Sigmoid colon (tissue), 6 donors: ENCODE measurements at regions not wholly inside any gene's neighbourhood (a gene's known extent, or its start where the extent isn't known, plus 50 kb on each side); places are given as distances from the start of the nearest gene placed in this dataset.
"Not testable (repeated sequence)": the region's sequence is repeated elsewhere in the genome, so short reads cannot be mapped to it uniquely, and the experiment has no call there.

Experiments
- DNase-seq: peaks from one replicate; pipeline ENCODE4 v3.0.0-alpha.2; 2019
- H3K27ac ChIP-seq, 4 donors: fragments of 200-600 bp; sonication (generic); one replicate each; pipeline ENCODE4 v1.5.1; 2016 to 2019; ENCODE audit warnings: mild to moderate bottlenecking in 1 of 4
- H3K27me3 ChIP-seq, 3 donors: fragments of 200-600 bp; sonication (generic); one replicate each; pipeline ENCODE4 v1.5.1; 2019; ENCODE audit warnings: mild to moderate bottlenecking in 1 of 3
- H3K36me3 ChIP-seq, 4 donors: fragments of 200-600 bp; sonication (generic); one replicate each; pipeline ENCODE4 v1.5.1; 2016 to 2019
- H3K4me1 ChIP-seq, 4 donors: fragments of 200-600 bp; sonication (generic); one replicate each; pipeline ENCODE4 v1.5.1; 2017 to 2019
- H3K4me3 ChIP-seq, 4 donors: fragments of 200-600 bp; sonication (generic); one replicate each; pipeline ENCODE4 v1.5.1; 2017 to 2019; ENCODE audit warnings: mild to moderate bottlenecking in 2 of 4, moderate library complexity in 1 of 4
- H3K9me3 ChIP-seq, 4 donors: fragments of 200-600 bp in 3 of 4; sonication (generic) in 3 of 4; one replicate each; pipeline versions ENCODE4 v1.5.1 to v1.6.1; 2013 to 2019
- EP300 ChIP-seq, 4 donors: sonication (generic); formaldehyde crosslinking; IDR thresholded peaks; one replicate each; pipeline ENCODE4 v1.6.1; 2017; ENCODE audit warnings: antibody characterized with exemption in 4 of 4
- POLR2A ChIP-seq, 2 donors: fragments of 450-650 bp; IDR thresholded peaks; one replicate each; pipeline ENCODE4 v1.6.1; 2016; ENCODE audit warnings: antibody characterized with exemption in 2 of 2, mild to moderate bottlenecking in 2 of 2, moderate library complexity in 2 of 2
- POLR2AphosphoS5 ChIP-seq, 4 donors: sonication (generic); formaldehyde crosslinking; IDR thresholded peaks; one replicate each; pipeline ENCODE4 v1.6.1; 2017; ENCODE audit warnings: antibody characterized with exemption in 4 of 4
- WGBS, 2 donors: extraction: QIAGEN DNeasy Blood & Tissue Kit; methylation state at CpG; one replicate each; pipeline ENCODE4 v1.1.7; 2013; 5-methylcytosine and 5-hydroxymethylcytosine counted together
- intact Hi-C: fragments of 100-400 bp; cut with DNase I; formaldehyde crosslinking; loops from one replicate; pipeline ENCODE4 v1.15.1; 2023
- TF ChIP-seq, protein P1 (sequence below), 4 experiments: fragments of 450-650 bp in 3 of 4; fragments of 200-600 bp in 1 of 4; IDR thresholded peaks; one replicate each; pipeline ENCODE4 v1.5.1; 2016 to 2019; ENCODE audit warnings: antibody characterized with exemption in 4 of 4, mild to moderate bottlenecking in 3 of 4, moderate library complexity in 2 of 4
- donor health status: healthy with polysubstance abuse.
- donor health status: healthy.

DNA sequence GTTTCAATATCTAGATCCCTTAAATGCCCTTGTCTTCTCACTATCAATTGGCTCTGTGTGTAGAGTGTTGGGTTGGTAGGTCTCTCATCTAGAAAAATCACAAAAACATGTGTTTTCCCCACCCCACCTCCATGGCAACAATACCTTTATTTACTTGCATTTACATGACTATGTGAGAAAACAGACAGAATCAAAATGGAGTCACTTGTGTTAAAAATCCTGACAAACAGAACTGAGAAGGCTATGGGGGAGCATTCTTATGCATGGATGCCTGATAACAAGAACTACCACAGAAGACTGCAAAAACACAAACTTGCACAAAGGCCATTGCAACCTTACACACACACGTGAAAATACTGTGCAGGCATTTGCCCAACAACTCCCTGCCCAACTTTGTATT lies 1352.9 kb upstream of the CDH9 start:
- intact Hi-C loops = no loop called here
- Histone ChIP-seq H3K4me1 (no peaks in the 10 kb centered on the region), H3K27me3 (no peaks in the 10 kb centered on the region), H3K27ac (no peak overlapping the region), H3K36me3 (no peaks in the 10 kb centered on the region), H3K9me3 (no peaks in the 10 kb centered on the region), H3K4me3 (no peak overlapping the region)
- 62 to 66% methylated on average over 1 of the region's 1 CpG for whole genome bisulfite sequencing, 2 donors
- no peak for TF ChIP-seq POLR2AphosphoS5 (IDR thresholded peaks at IDR 0.05)
- TF ChIP-seq, protein P1, sequence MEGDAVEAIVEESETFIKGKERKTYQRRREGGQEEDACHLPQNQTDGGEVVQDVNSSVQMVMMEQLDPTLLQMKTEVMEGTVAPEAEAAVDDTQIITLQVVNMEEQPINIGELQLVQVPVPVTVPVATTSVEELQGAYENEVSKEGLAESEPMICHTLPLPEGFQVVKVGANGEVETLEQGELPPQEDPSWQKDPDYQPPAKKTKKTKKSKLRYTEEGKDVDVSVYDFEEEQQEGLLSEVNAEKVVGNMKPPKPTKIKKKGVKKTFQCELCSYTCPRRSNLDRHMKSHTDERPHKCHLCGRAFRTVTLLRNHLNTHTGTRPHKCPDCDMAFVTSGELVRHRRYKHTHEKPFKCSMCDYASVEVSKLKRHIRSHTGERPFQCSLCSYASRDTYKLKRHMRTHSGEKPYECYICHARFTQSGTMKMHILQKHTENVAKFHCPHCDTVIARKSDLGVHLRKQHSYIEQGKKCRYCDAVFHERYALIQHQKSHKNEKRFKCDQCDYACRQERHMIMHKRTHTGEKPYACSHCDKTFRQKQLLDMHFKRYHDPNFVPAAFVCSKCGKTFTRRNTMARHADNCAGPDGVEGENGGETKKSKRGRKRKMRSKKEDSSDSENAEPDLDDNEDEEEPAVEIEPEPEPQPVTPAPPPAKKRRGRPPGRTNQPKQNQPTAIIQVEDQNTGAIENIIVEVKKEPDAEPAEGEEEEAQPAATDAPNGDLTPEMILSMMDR (IDR thresholded peaks at IDR 0.05) = no peak
- TF ChIP-seq POLR2A (IDR thresholded peaks at IDR 0.05) = no peak
- no peak for TF ChIP-seq EP300 (IDR thresholded peaks at IDR 0.05)
- no peak for DNase-seq

DNA sequence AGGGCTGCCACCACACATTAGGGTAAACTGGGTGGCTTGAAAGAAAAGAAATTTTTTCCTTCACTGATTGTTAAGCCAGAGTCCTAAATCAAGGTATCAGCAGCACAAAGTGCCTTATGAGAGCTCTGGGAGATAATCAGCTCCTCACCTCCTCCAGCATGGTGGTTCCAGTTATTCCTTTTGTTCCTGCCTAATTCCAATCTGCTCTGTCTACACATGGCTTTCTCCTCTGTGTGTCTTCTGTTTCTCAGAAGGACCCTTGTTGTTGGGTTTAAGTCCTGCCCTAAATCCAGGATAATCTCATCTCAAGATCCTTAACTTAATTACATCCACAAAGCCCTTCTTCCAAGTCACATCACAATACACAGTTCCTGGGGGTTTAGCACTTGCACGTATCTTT lies 1352.0 kb upstream of the CDH9 start:
- intact Hi-C loops = no loop called here
- 23 to 76% methylated on average over 1 of the region's 1 CpG for WGBS, 2 donors
- no peak overlapping the region for H3K4me3 ChIP-seq

DNA sequence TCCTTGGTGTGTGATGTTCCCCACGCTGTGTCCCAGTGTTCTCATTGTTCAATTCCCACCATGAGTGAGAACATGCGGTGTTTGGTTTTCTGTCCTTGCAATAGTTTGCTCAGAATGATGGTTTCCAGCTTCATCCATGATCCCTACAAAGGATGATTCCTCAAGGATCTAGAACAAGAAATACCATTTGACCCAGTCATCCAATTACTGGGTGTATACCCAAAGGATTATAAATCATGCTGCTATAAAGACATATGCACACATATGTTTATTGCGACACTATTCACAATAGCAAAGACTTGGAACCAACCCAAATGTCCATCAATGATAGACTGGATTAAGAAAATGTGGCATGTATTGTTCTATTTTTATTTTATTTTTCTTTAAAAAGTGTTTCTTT lies 1351.3 kb upstream of the CDH9 start:
- H3K4me1 ChIP-seq, H3K27me3 ChIP-seq, H3K27ac ChIP-seq, intact Hi-C loops, H3K4me3 ChIP-seq, H3K9me3 ChIP-seq, DNase-seq, H3K36me3 ChIP-seq: not testable (repeated sequence)
- 79 to 87% methylated on average over 3 of the region's 3 CpGs for WGBS, 2 donors

More for the DNA sequence above, 1352.0 kb upstream of the CDH9 start:
- TF ChIP-seq, protein P1 (IDR thresholded peaks at IDR 0.05) = no peak
- TF ChIP-seq POLR2A (IDR thresholded peaks at IDR 0.05) (no peak), POLR2AphosphoS5 (IDR thresholded peaks at IDR 0.05) (no peak), EP300 (IDR thresholded peaks at IDR 0.05) (no peak)
- Histone ChIP-seq H3K27me3 (no peaks in the 10 kb centered on the region), H3K36me3 (no peaks in the 10 kb centered on the region), H3K4me1 (no peaks in the 10 kb centered on the region), H3K27ac (no peak overlapping the region), H3K9me3 (no peaks in the 10 kb centered on the region)
- no peak for DNase-seq

DNA sequence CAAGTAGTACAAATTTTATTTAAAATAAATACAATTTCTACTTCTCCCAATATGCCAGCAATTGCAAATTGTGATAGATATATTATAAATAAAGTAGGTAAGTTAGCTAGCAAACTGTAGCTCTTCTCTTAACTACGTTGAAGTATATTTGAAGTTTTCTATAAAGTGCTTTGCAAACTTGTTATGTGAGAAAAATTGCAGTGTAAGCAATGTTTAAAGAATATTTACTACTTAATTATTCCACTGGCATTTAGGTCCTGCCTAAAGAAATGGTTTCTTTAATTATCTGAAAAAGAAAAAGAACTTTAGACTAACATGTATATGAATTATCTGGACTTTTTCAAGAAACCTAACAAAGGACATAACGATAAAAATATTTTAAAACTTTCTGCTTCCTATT lies 1350.0 kb upstream of the CDH9 start:
- H3K4me3 ChIP-seq = no peak overlapping the region
- 61 to 79% methylated on average over 2 of the region's 2 CpGs for WGBS, 2 donors
- H3K27ac ChIP-seq = no peak overlapping the region
- intact Hi-C loops = no loop called here
- DNase-seq = no peak
- TF ChIP-seq, protein P1 (IDR thresholded peaks at IDR 0.05) = no peak
- no peak for TF ChIP-seq EP300 (IDR thresholded peaks at IDR 0.05)
- no peak for TF ChIP-seq POLR2AphosphoS5 (IDR thresholded peaks at IDR 0.05)
- TF ChIP-seq POLR2A (IDR thresholded peaks at IDR 0.05) = no peak
- H3K9me3 ChIP-seq = no peaks in the 10 kb centered on the region
- H3K36me3 ChIP-seq = no peaks in the 10 kb centered on the region
- no peaks in the 10 kb centered on the region for H3K27me3 ChIP-seq
- no peaks in the 10 kb centered on the region for H3K4me1 ChIP-seq

DNA sequence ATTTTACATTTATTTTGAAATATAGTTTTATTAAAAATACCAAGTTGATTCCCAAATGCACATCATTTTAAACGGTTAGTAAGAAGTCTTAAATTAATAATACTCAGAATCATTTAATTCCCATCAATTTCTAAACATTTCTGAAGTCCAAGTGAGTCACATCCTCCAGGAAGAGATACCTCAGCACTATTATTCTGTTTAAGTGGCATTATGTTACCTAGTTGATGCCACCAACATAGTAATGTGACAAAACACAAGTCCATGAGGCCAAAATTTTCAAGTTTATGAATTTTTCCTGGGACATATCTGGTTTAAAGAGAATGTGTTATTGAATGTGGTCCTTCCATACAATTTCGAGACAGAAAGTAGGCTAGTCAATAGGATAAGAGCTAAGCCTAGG lies 1348.3 kb upstream of the CDH9 start:
- no peak for TF ChIP-seq POLR2A (IDR thresholded peaks at IDR 0.05)
- TF ChIP-seq, protein P1 (IDR thresholded peaks at IDR 0.05) = no peak
- no peak for TF ChIP-seq POLR2AphosphoS5 (IDR thresholded peaks at IDR 0.05)
- TF ChIP-seq EP300 (IDR thresholded peaks at IDR 0.05) = no peak
- WGBS, 2 donors = 51 to 52% methylated on average over 2 of the region's 2 CpGs
- H3K36me3 ChIP-seq = no peaks in the 10 kb centered on the region
- H3K27me3 ChIP-seq = no peaks in the 10 kb centered on the region
- H3K4me1 ChIP-seq = no peaks in the 10 kb centered on the region
- H3K9me3 ChIP-seq = no peaks in the 10 kb centered on the region
- DNase-seq = no peak
- H3K27ac ChIP-seq = no peak overlapping the region
- no peak overlapping the region for H3K4me3 ChIP-seq
- intact Hi-C loops = no loop called here
